ENCODE measurements at regions not wholly inside any gene's neighbourhood (a gene's known extent, or its start where the extent isn't known, plus 50 kb on each side); places are given as distances from the start of the nearest gene placed in this dataset.

- H3K36me3 ChIP-seq (ENCODE audit: insufficient read depth, low read length): no peaks in the 10 kb centered on the region
- H3K79me2 ChIP-seq (ENCODE audit: insufficient read depth, low read length): no peaks in the 10 kb centered on the region
- TF ChIP-seq CTCF (IDR thresholded peaks at IDR 0.05; ENCODE audit: borderline replicate concordance, extremely low read depth, low read length, poor library complexity, severe bottlenecking) (no peak), EZH2 (IDR thresholded peaks at IDR 0.05; ENCODE audit: borderline replicate concordance, low read depth, low read length, severe bottlenecking) (no peak)
- H3K4me1 ChIP-seq (ENCODE audit: insufficient read depth, low read length): no peaks in the 10 kb centered on the region
- H2AFZ ChIP-seq (ENCODE audit: low read depth, low read length): no peak overlapping the region
- no peaks in the 10 kb centered on the region for H3K9me3 ChIP-seq (ENCODE audit: insufficient read depth, low read length, severe bottlenecking)
- DNase-seq (no peak), ATAC-seq (ENCODE audit: insufficient read depth, low read depth) (no peak)
- no peaks in the 10 kb centered on the region for H4K20me1 ChIP-seq (ENCODE audit: insufficient read depth, low read length)
- no peak overlapping the region for H3K9ac ChIP-seq (ENCODE audit: low read depth, low read length)
- H3K4me3 ChIP-seq (ENCODE audit: low read depth in 1 of 2, low read length in 2 of 2): no peak overlapping the region
- H3K27ac ChIP-seq (ENCODE audit: low read length): no peak overlapping the region
- H3K4me2 ChIP-seq (ENCODE audit: insufficient read depth, low read length): no peak overlapping the region
- no peaks in the 10 kb centered on the region for H3K27me3 ChIP-seq (ENCODE audit: insufficient read depth, low read length, poor library complexity)
Measured at GRCh38 chr2:67565761-67566160, 168.6 kb downstream of the ETAA1 start.

- H3K9me3 ChIP-seq (ENCODE audit: insufficient read depth, low read length, severe bottlenecking): no peaks in the 10 kb centered on the region
- TF ChIP-seq CTCF (IDR thresholded peaks at IDR 0.05; ENCODE audit: borderline replicate concordance, extremely low read depth, low read length, poor library complexity, severe bottlenecking) (no peak), EZH2 (IDR thresholded peaks at IDR 0.05; ENCODE audit: borderline replicate concordance, low read depth, low read length, severe bottlenecking) (no peak)
- H3K4me2 ChIP-seq (ENCODE audit: insufficient read depth, low read length): no peak overlapping the region
- H3K27ac ChIP-seq (ENCODE audit: low read length): no peak overlapping the region
- H4K20me1 ChIP-seq (ENCODE audit: insufficient read depth, low read length): no peaks in the 10 kb centered on the region
- no peak overlapping the region for H2AFZ ChIP-seq (ENCODE audit: low read depth, low read length)
- no peaks in the 10 kb centered on the region for H3K4me1 ChIP-seq (ENCODE audit: insufficient read depth, low read length)
- H3K27me3 ChIP-seq (ENCODE audit: insufficient read depth, low read length, poor library complexity): no peaks in the 10 kb centered on the region
- H3K36me3 ChIP-seq (ENCODE audit: insufficient read depth, low read length): no peaks in the 10 kb centered on the region
- no peak overlapping the region for H3K4me3 ChIP-seq (ENCODE audit: low read depth in 1 of 2, low read length in 2 of 2)
- H3K9ac ChIP-seq (ENCODE audit: low read depth, low read length): no peak overlapping the region
- no peak for DNase-seq
- no peaks in the 10 kb centered on the region for H3K79me2 ChIP-seq (ENCODE audit: insufficient read depth, low read length)
- ATAC-seq (ENCODE audit: insufficient read depth, low read depth): no peak
Measured at GRCh38 chr2:67566285-67566684, 169.2 kb downstream of the ETAA1 start.

GRCh38 chr2:67566958-67567635 is 170.0 kb downstream of the ETAA1 start:
- ATAC-seq (ENCODE audit: insufficient read depth, low read depth) (no peak), DNase-seq (no peak)
- H3K4me1 ChIP-seq (ENCODE audit: insufficient read depth, low read length): no peaks in the 10 kb centered on the region
- no peaks in the 10 kb centered on the region for H3K27me3 ChIP-seq (ENCODE audit: insufficient read depth, low read length, poor library complexity)
- H3K27ac ChIP-seq (ENCODE audit: low read length): no peak overlapping the region
- H3K9me3 ChIP-seq (ENCODE audit: insufficient read depth, low read length, severe bottlenecking): no peaks in the 10 kb centered on the region
- H3K36me3 ChIP-seq (ENCODE audit: insufficient read depth, low read length): no peaks in the 10 kb centered on the region
- no peak overlapping the region for H2AFZ ChIP-seq (ENCODE audit: low read depth, low read length)
- TF ChIP-seq CTCF (IDR thresholded peaks at IDR 0.05; ENCODE audit: borderline replicate concordance, extremely low read depth, low read length, poor library complexity, severe bottlenecking) (no peak), EZH2 (IDR thresholded peaks at IDR 0.05; ENCODE audit: borderline replicate concordance, low read depth, low read length, severe bottlenecking) (no peak)
- H4K20me1 ChIP-seq (ENCODE audit: insufficient read depth, low read length): no peaks in the 10 kb centered on the region
- H3K79me2 ChIP-seq (ENCODE audit: insufficient read depth, low read length): no peaks in the 10 kb centered on the region
- no peak overlapping the region for H3K4me3 ChIP-seq (ENCODE audit: low read depth in 1 of 2, low read length in 2 of 2)
- no peak overlapping the region for H3K4me2 ChIP-seq (ENCODE audit: insufficient read depth, low read length)
- no peak overlapping the region for H3K9ac ChIP-seq (ENCODE audit: low read depth, low read length)

Data from DND-41 (cell line).